ENCODE measurements at regions not wholly inside any gene's neighbourhood (a gene's known extent, or its start where the extent isn't known, plus 50 kb on each side); places are given as distances from the start of the nearest gene placed in this dataset.

DNA sequence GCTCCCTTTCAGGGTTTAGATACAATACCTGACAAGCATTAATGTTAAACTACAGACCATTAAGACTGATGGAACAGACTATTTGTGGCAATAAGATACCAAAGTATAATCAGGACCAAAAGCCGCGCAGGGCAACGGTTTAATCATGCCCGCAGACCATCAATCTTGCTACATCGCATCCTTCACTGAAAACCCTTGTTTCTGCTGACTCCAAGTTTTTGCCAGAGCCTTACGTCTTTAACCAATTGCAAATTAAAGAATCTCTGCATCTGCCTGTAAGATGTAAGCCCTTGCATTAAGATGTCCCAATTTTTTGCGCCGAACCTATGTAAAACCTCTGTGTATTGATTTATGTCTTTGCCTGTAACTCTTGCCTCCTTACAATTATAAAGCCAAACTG is 94.2 kb upstream of the RBBP6 start (continued):
- TF ChIP-seq, protein P1, sequence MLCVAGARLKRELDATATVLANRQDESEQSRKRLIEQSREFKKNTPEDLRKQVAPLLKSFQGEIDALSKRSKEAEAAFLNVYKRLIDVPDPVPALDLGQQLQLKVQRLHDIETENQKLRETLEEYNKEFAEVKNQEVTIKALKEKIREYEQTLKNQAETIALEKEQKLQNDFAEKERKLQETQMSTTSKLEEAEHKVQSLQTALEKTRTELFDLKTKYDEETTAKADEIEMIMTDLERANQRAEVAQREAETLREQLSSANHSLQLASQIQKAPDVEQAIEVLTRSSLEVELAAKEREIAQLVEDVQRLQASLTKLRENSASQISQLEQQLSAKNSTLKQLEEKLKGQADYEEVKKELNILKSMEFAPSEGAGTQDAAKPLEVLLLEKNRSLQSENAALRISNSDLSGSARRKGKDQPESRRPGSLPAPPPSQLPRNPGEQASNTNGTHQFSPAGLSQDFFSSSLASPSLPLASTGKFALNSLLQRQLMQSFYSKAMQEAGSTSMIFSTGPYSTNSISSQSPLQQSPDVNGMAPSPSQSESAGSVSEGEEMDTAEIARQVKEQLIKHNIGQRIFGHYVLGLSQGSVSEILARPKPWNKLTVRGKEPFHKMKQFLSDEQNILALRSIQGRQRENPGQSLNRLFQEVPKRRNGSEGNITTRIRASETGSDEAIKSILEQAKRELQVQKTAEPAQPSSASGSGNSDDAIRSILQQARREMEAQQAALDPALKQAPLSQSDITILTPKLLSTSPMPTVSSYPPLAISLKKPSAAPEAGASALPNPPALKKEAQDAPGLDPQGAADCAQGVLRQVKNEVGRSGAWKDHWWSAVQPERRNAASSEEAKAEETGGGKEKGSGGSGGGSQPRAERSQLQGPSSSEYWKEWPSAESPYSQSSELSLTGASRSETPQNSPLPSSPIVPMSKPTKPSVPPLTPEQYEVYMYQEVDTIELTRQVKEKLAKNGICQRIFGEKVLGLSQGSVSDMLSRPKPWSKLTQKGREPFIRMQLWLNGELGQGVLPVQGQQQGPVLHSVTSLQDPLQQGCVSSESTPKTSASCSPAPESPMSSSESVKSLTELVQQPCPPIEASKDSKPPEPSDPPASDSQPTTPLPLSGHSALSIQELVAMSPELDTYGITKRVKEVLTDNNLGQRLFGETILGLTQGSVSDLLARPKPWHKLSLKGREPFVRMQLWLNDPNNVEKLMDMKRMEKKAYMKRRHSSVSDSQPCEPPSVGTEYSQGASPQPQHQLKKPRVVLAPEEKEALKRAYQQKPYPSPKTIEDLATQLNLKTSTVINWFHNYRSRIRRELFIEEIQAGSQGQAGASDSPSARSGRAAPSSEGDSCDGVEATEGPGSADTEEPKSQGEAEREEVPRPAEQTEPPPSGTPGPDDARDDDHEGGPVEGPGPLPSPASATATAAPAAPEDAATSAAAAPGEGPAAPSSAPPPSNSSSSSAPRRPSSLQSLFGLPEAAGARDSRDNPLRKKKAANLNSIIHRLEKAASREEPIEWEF (IDR thresholded peaks at IDR 0.05; ENCODE audit: insufficient replicate concordance, low read depth, low read length), result no peak

DNA sequence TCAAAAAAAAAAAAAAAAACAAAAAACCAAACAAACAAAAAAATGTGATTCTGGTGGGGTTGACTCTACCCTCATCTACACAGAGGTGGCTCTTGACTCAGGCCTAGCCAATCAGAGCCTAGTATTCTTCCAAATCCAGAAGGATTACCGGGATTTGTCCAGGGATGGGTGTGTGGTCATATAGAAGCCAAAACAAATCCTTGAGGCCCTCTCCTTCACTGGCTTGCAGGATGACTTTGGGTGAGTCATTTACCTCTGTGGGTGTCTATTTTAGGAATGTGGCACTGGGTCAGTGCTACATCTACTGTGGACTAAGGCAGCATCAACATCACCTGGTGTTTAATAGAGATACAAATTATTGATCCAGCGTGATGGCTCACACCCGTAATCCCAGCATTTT is 93.2 kb upstream of the RBBP6 start:
- Histone ChIP-seq H4K20me1 (ENCODE audit: control insufficient read depth, insufficient read depth) (no peaks in the 10 kb centered on the region), H2AFZ (ENCODE audit: control insufficient read depth, low read depth, low read length) (no peak overlapping the region), H3K9ac (ENCODE audit: control insufficient read depth, insufficient read depth, low read length) (no peak overlapping the region), H3K9me3 (replicated peaks; ENCODE audit: control insufficient read depth, insufficient read depth, low read length) (no peaks in the 10 kb centered on the region; the same call in 1 of the 3 replicates), H3K4me2 (ENCODE audit: control insufficient read depth, insufficient read depth) (no peak overlapping the region), H3K27me3 (replicated peaks in 1 of 2; ENCODE audit: control insufficient read depth in 2 of 2, insufficient read depth in 2 of 2, low read length in 1 of 2) (no peaks in the 10 kb centered on the region), H3K36me3 (ENCODE audit: control insufficient read depth in 2 of 2, insufficient read depth in 2 of 2, low read length in 1 of 2) (no peaks in the 10 kb centered on the region), H3K79me2 (ENCODE audit: control insufficient read depth, insufficient read depth, low read length) (no peaks in the 10 kb centered on the region), H3K27ac (ENCODE audit: control insufficient read depth, insufficient read depth) (no peak overlapping the region), H3K4me3 (no peak overlapping the region), H3K4me1 (ENCODE audit: control insufficient read depth, insufficient read depth, low read length) (no peaks in the 10 kb centered on the region)
- ATAC-seq (no peak), DNase-seq (ENCODE audit: low read depth, low spot score) (no peak), FAIRE-seq (no peak)
- intact Hi-C loops (cut with micrococcal nuclease; ENCODE audit: unreplicated experiment) (no loop called here), in situ Hi-C loops (cut with MboI) (no loop called here)
- BruUV-seq (replicated peaks), result no TSS peak
- WGBS (ENCODE audit: insufficient coverage, insufficient replicate concordance, low lambda C conversion rate, missing lambda C conversion rate), result 87% methylated on average over 3 of the region's 3 CpGs
- ChIA-PET SMC1A (ENCODE audit: uncharacterized antibody, unreplicated experiment) (no interaction called here), CTCF (interaction anchor here (1.2 kb wide), 1 partner anchor 108 kb away, joined by 4 read pairs; no protein-coding TSS in a partner anchor), POLR2A (no interaction called here), RAD21 (ENCODE audit: unreplicated experiment) (no interaction called here)
- TF ChIP-seq HDAC6 (IDR thresholded peaks at IDR 0.05; ENCODE audit: unreplicated experiment), result no peak
- no peak for TF ChIP-seq NR2C1 (IDR thresholded peaks at IDR 0.05)
- TF ChIP-seq, protein P2, sequence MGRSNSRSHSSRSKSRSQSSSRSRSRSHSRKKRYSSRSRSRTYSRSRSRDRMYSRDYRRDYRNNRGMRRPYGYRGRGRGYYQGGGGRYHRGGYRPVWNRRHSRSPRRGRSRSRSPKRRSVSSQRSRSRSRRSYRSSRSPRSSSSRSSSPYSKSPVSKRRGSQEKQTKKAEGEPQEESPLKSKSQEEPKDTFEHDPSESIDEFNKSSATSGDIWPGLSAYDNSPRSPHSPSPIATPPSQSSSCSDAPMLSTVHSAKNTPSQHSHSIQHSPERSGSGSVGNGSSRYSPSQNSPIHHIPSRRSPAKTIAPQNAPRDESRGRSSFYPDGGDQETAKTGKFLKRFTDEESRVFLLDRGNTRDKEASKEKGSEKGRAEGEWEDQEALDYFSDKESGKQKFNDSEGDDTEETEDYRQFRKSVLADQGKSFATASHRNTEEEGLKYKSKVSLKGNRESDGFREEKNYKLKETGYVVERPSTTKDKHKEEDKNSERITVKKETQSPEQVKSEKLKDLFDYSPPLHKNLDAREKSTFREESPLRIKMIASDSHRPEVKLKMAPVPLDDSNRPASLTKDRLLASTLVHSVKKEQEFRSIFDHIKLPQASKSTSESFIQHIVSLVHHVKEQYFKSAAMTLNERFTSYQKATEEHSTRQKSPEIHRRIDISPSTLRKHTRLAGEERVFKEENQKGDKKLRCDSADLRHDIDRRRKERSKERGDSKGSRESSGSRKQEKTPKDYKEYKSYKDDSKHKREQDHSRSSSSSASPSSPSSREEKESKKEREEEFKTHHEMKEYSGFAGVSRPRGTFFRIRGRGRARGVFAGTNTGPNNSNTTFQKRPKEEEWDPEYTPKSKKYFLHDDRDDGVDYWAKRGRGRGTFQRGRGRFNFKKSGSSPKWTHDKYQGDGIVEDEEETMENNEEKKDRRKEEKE (IDR thresholded peaks at IDR 0.05), result no peak
- TF ChIP-seq CHD2 (IDR thresholded peaks at IDR 0.05; ENCODE audit: borderline replicate concordance, low read depth, low read length), result no peak
- TF ChIP-seq ASH2L (IDR thresholded peaks at IDR 0.05; ENCODE audit: borderline replicate concordance, low read depth), result no peak
- no peak for TF ChIP-seq RAD21 (IDR thresholded peaks at IDR 0.05; ENCODE audit: insufficient read depth, low read depth, low read length)
- TF ChIP-seq ZZZ3 (IDR thresholded peaks at IDR 0.05; ENCODE audit: control insufficient read depth, insufficient read length, low read depth), result no peak
- TF ChIP-seq SUZ12 (IDR thresholded peaks at IDR 0.05; ENCODE audit: unreplicated experiment), result no peak
- TF ChIP-seq FOXM1 (IDR thresholded peaks at IDR 0.05; ENCODE audit: low read depth, low read length), result no peak

Data from GM12878 (cell line).